Chondrocyte (in vitro differentiated cells): ENCODE measurements at regions not wholly inside any gene's neighbourhood (a gene's known extent, or its start where the extent isn't known, plus 50 kb on each side); places are given as distances from the start of the nearest gene placed in this dataset.
"Not testable (repeated sequence)": the region's sequence is repeated elsewhere in the genome, so short reads cannot be mapped to it uniquely, and the experiment has no call there.

Source experiments
- DNase-seq: peaks from one replicate; pipeline ENCODE4 v3.0.0; 2021; ENCODE audit warnings: mixed read lengths, low spot score
- H3K27ac Mint-ChIP-seq: one replicate; pipeline ENCODE4 v1.8.0; 2021; ENCODE audit warnings: mild to moderate bottlenecking, moderate library complexity, mixed read lengths; ENCODE audit not compliant: unreplicated experiment
- H3K27me3 Mint-ChIP-seq: 2 replicates; pipeline ENCODE4 v1.8.0; 2021; ENCODE audit warnings: low read depth, mixed read lengths
- H3K36me3 Mint-ChIP-seq: 2 replicates; pipeline ENCODE4 v1.8.0; 2021; ENCODE audit warnings: low read depth, mixed read lengths
- H3K4me1 Mint-ChIP-seq: 2 replicates; pipeline ENCODE4 v1.8.0; 2021; ENCODE audit warnings: low read depth, mild to moderate bottlenecking, mixed read lengths
- H3K4me3 Mint-ChIP-seq: one replicate; pipeline ENCODE4 v1.8.0; 2021; ENCODE audit warnings: mild to moderate bottlenecking, moderate library complexity, mixed read lengths; ENCODE audit not compliant: unreplicated experiment
- H3K9me3 Mint-ChIP-seq: 2 replicates; pipeline ENCODE4 v1.8.0; 2021; ENCODE audit warnings: low read depth, mixed read lengths
- CTCF ChIP-seq: fragments of 200-600 bp; sonication (generic); IDR thresholded peaks from 2 replicates; pipeline ENCODE4 v1.5.0; 2021; ENCODE audit warnings: antibody characterized with exemption, mild to moderate bottlenecking, moderate library complexity

DNA sequence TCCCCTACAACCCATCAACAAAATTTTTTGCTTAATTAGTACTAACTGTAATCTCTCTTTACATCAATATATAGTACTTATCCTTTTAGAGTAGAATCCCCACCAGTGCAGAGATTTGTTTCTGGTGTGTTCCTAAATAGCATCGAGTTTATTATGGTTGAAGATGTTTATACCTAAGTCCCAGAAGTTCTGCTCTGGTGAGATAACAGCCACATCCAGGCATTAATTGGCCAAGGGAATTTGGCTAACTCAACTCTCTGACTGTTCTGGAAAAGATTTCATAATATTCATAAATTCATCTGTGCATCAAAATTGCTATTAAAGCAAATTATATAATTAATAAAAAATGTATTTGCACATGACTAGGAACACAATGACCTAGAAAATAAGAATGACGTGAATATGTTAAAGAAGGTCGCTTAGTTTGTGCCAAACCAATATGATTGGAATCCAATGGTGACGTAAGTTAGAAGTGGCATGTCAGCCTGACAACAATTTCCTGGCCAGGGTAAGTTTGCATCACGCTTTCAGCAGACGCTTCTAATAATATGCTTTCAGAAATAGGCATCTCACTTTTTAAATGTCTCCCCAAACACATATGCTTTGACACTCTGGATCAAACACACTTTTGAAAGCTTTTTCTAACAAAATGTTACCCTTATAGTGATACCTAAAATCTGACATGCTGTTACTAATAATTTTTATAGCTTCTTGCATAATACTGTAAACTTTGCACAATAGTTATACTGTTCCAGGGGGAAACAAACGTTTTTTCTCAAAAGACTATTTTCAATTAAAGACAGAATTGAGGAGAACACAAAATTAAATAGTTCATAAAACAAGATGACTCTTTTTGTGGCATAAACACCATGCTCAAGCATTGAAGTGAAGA is 236.7 kb downstream of the TENT5A start:
- no peak overlapping the region for H3K4me3 Mint-ChIP-seq
- H3K27me3 Mint-ChIP-seq: peaks cover 7% of the 10 kb centered on the region
- no peak for DNase-seq
- H3K27ac Mint-ChIP-seq: no peak overlapping the region
- no peaks in the 10 kb centered on the region for H3K36me3 Mint-ChIP-seq
- peaks cover 8% of the 10 kb centered on the region for H3K4me1 Mint-ChIP-seq
- TF ChIP-seq CTCF: no peak
- no peaks in the 10 kb centered on the region for H3K9me3 Mint-ChIP-seq

DNA sequence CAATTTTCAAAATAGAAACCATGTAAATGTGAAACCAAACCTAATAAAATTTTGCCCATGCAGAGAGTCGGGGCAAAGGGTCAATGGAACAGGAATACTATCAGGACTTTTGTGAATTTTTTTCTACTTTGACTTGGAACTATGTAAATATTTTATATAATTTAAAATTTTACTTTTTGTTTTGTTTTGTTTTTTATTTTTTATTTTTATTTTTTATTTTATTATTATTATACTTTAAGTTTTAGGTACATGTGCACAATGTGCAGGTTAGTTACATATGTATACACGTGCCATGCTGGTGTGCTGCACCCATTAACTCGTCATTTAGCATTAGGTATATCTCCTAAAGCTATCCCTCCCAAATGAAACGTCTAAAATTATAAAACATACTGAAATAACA is 238.3 kb downstream of the TENT5A start:
- not testable (repeated sequence) for H3K27ac Mint-ChIP-seq, H3K4me1 Mint-ChIP-seq, H3K4me3 Mint-ChIP-seq, H3K9me3 Mint-ChIP-seq, H3K36me3 Mint-ChIP-seq, H3K27me3 Mint-ChIP-seq, DNase-seq

GRCh38 chr6:81511423-81511822 is 241.1 kb downstream of the TENT5A start:
- H3K36me3 Mint-ChIP-seq: peaks cover 1% of the 10 kb centered on the region
- no peak for DNase-seq
- peaks cover 3% of the 10 kb centered on the region for H3K9me3 Mint-ChIP-seq
- peaks cover 8% of the 10 kb centered on the region for H3K4me1 Mint-ChIP-seq
- no peak overlapping the region for H3K4me3 Mint-ChIP-seq
- H3K27ac Mint-ChIP-seq: no peak overlapping the region
- TF ChIP-seq CTCF: no peak
- peaks cover 7% of the 10 kb centered on the region for H3K27me3 Mint-ChIP-seq

GRCh38 chr6:81495999-81496398 is 256.5 kb downstream of the TENT5A start:
- no peak for TF ChIP-seq CTCF
- Mint-ChIP-seq H3K27me3 (peaks cover 14% of the 10 kb centered on the region), H3K4me3 (no peak overlapping the region), H3K36me3 (peaks cover 6% of the 10 kb centered on the region), H3K9me3 (peaks cover 20% of the 10 kb centered on the region), H3K27ac (no peak overlapping the region), H3K4me1 (peaks cover 4% of the 10 kb centered on the region)
- no peak for DNase-seq

DNA sequence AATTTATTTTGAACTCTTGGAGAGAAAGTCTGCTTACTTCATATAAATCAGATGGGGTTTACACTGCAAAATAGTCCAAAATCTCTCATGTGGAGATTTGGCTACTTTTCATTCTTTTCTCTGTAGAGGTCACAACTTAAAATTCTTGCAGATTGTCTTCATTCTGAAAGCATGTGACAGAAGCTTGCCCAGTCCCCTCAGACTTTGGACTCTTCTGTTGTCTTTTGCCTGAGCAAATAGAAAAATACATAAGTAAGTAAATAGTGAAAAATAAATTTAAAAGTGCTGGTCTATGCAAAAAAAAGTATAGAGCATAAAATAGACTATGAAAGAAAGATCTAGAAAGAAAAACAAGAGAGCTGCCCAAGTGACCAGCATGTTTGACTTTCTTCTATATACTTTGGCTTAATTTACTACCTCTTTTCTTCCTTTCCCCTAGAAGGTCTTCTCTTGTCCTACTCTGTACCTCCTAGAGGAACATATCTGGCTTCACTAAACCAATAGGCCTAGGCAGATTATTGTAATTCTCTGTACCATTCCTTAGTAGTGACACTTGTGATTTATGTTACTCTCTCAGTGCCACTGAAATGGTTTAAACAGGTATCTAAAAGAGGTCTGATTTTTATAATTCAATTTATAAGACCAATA is 260.9 kb downstream of the TENT5A start:
- TF ChIP-seq CTCF: no peak
- peaks cover 4% of the 10 kb centered on the region for H3K4me1 Mint-ChIP-seq

More for the DNA sequence above, 260.9 kb downstream of the TENT5A start:
- Mint-ChIP-seq H3K4me3 (no peak overlapping the region), H3K36me3 (peaks cover 3% of the 10 kb centered on the region), H3K27ac (no peak overlapping the region), H3K9me3 (peaks cover 5% of the 10 kb centered on the region), H3K27me3 (peaks cover 7% of the 10 kb centered on the region)
- DNase-seq: no peak
